ENCODE measurements at regions not wholly inside any gene's neighbourhood (a gene's known extent, or its start where the extent isn't known, plus 50 kb on each side); places are given as distances from the start of the nearest gene placed in this dataset.

- H3K4me3 ChIP-seq: no peak overlapping the region
- no peaks in the 10 kb centered on the region for H3K4me1 ChIP-seq
- peaks cover 0 to 13% (median 0%) of the 10 kb centered on the region in 3 donors for H3K9me3 ChIP-seq
- H3K27ac ChIP-seq: no peak overlapping the region
- TF ChIP-seq EP300 (IDR thresholded peaks at IDR 0.05): no peak
- no peak for TF ChIP-seq POLR2A (IDR thresholded peaks at IDR 0.05)
- TF ChIP-seq POLR2AphosphoS5 (IDR thresholded peaks at IDR 0.05): no peak
- no peak for TF ChIP-seq CTCF (IDR thresholded peaks at IDR 0.05)
- H3K36me3 ChIP-seq: no peaks in the 10 kb centered on the region
- ATAC-seq: no peak
- H3K27me3 ChIP-seq: no peaks in the 10 kb centered on the region
Measured at GRCh38 chr15:54810496-54810895, 386.2 kb downstream of the RSL24D1 start.

GRCh38 chr15:54810031-54810430 is 386.7 kb downstream of the RSL24D1 start:
- no peak overlapping the region for H3K27ac ChIP-seq
- H3K27me3 ChIP-seq: no peaks in the 10 kb centered on the region
- no peak overlapping the region for H3K4me3 ChIP-seq
- no peaks in the 10 kb centered on the region for H3K4me1 ChIP-seq
- peaks cover 0 to 11% (median 0%) of the 10 kb centered on the region in 3 donors for H3K9me3 ChIP-seq
- ATAC-seq: no peak
- WGBS, 2 donors (ENCODE audit: low coverage in 1 of 2): 58 to 73% methylated on average over 2 of the region's 2 CpGs
- TF ChIP-seq EP300 (IDR thresholded peaks at IDR 0.05) (no peak), CTCF (IDR thresholded peaks at IDR 0.05) (no peak), POLR2AphosphoS5 (IDR thresholded peaks at IDR 0.05) (no peak), POLR2A (IDR thresholded peaks at IDR 0.05) (no peak)
- no peaks in the 10 kb centered on the region for H3K36me3 ChIP-seq

GRCh38 chr15:54808321-54808720 is 388.4 kb downstream of the RSL24D1 start:
- WGBS, 2 donors (ENCODE audit: low coverage in 1 of 2): 70 to 93% methylated on average over 2 to 3 of the region's 3 CpGs
- H3K9me3 ChIP-seq: no peaks in the 10 kb centered on the region
- H3K4me1 ChIP-seq: no peaks in the 10 kb centered on the region
- no peaks in the 10 kb centered on the region for H3K36me3 ChIP-seq
- TF ChIP-seq CTCF (IDR thresholded peaks at IDR 0.05) (no peak), POLR2A (IDR thresholded peaks at IDR 0.05) (no peak), EP300 (IDR thresholded peaks at IDR 0.05) (no peak)
- ATAC-seq: no peak
- no peak overlapping the region for H3K4me3 ChIP-seq
- no peak overlapping the region for H3K27ac ChIP-seq
- H3K27me3 ChIP-seq: no peaks in the 10 kb centered on the region

- no peak for TF ChIP-seq EP300 (IDR thresholded peaks at IDR 0.05)
- TF ChIP-seq CTCF (IDR thresholded peaks at IDR 0.05): no peak
- no peak for TF ChIP-seq POLR2A (IDR thresholded peaks at IDR 0.05)
- Histone ChIP-seq H3K36me3 (no peaks in the 10 kb centered on the region), H3K27ac (no peak overlapping the region), H3K27me3 (no peaks in the 10 kb centered on the region), H3K4me1 (no peaks in the 10 kb centered on the region), H3K9me3 (no peaks in the 10 kb centered on the region), H3K4me3 (no peak overlapping the region)
- ATAC-seq: no peak
- WGBS, 2 donors (ENCODE audit: low coverage in 1 of 2): 53 to 86% methylated on average over 1 of the region's 1 CpG
Measured at GRCh38 chr15:54803987-54804386, 392.8 kb downstream of the RSL24D1 start.

- Histone ChIP-seq H3K4me3 (no peak overlapping the region), H3K27ac (no peak overlapping the region), H3K4me1 (no peaks in the 10 kb centered on the region), H3K27me3 (no peaks in the 10 kb centered on the region), H3K36me3 (no peaks in the 10 kb centered on the region), H3K9me3 (no peaks in the 10 kb centered on the region)
- TF ChIP-seq CTCF (IDR thresholded peaks at IDR 0.05) (no peak), POLR2A (IDR thresholded peaks at IDR 0.05) (no peak), EP300 (IDR thresholded peaks at IDR 0.05) (no peak), POLR2AphosphoS5 (IDR thresholded peaks at IDR 0.05) (no peak)
- WGBS, 2 donors (ENCODE audit: low coverage in 1 of 2): 81 to 82% methylated on average over 4 of the region's 4 CpGs
- no peak for ATAC-seq
Measured at GRCh38 chr15:54803134-54803808, 393.5 kb downstream of the RSL24D1 start.

Data from gastroesophageal sphincter (tissue), 4 donors.